ENCODE measurements at regions not wholly inside any gene's neighbourhood (a gene's known extent, or its start where the extent isn't known, plus 50 kb on each side); places are given as distances from the start of the nearest gene placed in this dataset.

- no peak for DNase-seq
Measured at GRCh38 chr13:63700350-63700749, 2284.7 kb upstream of the PCDH20 start.

GRCh38 chr13:63699948-63700347 is 2284.3 kb upstream of the PCDH20 start:
- DNase-seq = no peak

- DNase-seq = no peak
Measured at GRCh38 chr13:63696055-63696454, 2280.4 kb upstream of the PCDH20 start.

- DNase-seq = no peak
Measured at GRCh38 chr13:63693696-63694095, 2278.0 kb upstream of the PCDH20 start.

GRCh38 chr13:63691474-63691873 is 2275.8 kb upstream of the PCDH20 start:
- no peak for DNase-seq

GRCh38 chr13:63690672-63691071 is 2275.0 kb upstream of the PCDH20 start:
- DNase-seq = no peak

- DNase-seq = no peak
Measured at GRCh38 chr13:63684822-63685221, 2269.2 kb upstream of the PCDH20 start.

- DNase-seq = peak; percentile 20
Measured at GRCh38 chr13:63680704-63681103, 2265.1 kb upstream of the PCDH20 start.

- DNase-seq = no peak
Measured at GRCh38 chr13:63671296-63671695, 2255.6 kb upstream of the PCDH20 start.

- no peak for DNase-seq
Measured at GRCh38 chr13:63651394-63651793, 2235.7 kb upstream of the PCDH20 start.

- DNase-seq = no peak
Measured at GRCh38 chr13:63643543-63643942, 2227.9 kb upstream of the PCDH20 start.

- DNase-seq = peak; percentile 42
Measured at GRCh38 chr13:63636316-63636993, 2220.8 kb upstream of the PCDH20 start.

GRCh38 chr13:63632321-63632720 is 2216.7 kb upstream of the PCDH20 start:
- no peak for DNase-seq

GRCh38 chr13:63631006-63631405 is 2215.4 kb upstream of the PCDH20 start:
- DNase-seq = no peak

GRCh38 chr13:63629591-63629990 is 2213.9 kb upstream of the PCDH20 start:
- no peak for DNase-seq

GRCh38 chr13:63628310-63628709 is 2212.7 kb upstream of the PCDH20 start:
- DNase-seq = no peak

GRCh38 chr13:63625869-63626268 is 2210.2 kb upstream of the PCDH20 start:
- no peak for DNase-seq

- no peak for DNase-seq
Measured at GRCh38 chr13:63614874-63615612, 2199.4 kb upstream of the PCDH20 start.

GRCh38 chr13:63607153-63607552 is 2191.5 kb upstream of the PCDH20 start:
- DNase-seq = no peak

GRCh38 chr13:63605962-63606361 is 2190.3 kb upstream of the PCDH20 start:
- no peak for DNase-seq

GRCh38 chr13:63605403-63605802 is 2189.8 kb upstream of the PCDH20 start:
- no peak for DNase-seq

- DNase-seq = no peak
Measured at GRCh38 chr13:63595811-63596210, 2180.2 kb upstream of the PCDH20 start.

- no peak for DNase-seq
Measured at GRCh38 chr13:63586467-63586866, 2170.8 kb upstream of the PCDH20 start.

- no peak for DNase-seq
Measured at GRCh38 chr13:63578796-63579195, 2163.1 kb upstream of the PCDH20 start.

GRCh38 chr13:63567031-63567430 is 2151.4 kb upstream of the PCDH20 start:
- DNase-seq = no peak
